ENCODE measurements at regions not wholly inside any gene's neighbourhood (a gene's known extent, or its start where the extent isn't known, plus 50 kb on each side); places are given as distances from the start of the nearest gene placed in this dataset.
"Not testable (repeated sequence)": the region's sequence is repeated elsewhere in the genome, so short reads cannot be mapped to it uniquely, and the experiment has no call there.

DNA sequence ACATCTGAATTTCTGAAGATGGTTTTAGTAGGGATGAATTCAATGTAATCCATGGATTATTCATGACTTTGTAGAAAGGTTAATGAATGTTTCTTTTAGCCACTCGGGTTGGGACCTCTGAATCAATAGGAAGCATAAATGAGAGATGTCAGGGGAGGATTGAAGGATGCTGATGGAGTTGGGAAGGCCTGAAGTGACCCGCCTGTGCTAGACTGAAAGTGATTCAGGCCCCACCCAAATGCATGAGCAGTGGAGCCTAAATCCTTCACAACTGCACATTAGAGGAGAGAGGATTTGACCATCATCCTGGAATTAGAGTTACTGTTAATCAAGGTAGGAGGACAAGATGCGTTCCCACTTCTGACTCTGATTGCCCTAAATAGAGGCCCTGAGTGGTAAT lies 162.2 kb upstream of the PTPN20 start:
- DNase-seq (ENCODE audit: low read depth): not testable (repeated sequence)

DNA sequence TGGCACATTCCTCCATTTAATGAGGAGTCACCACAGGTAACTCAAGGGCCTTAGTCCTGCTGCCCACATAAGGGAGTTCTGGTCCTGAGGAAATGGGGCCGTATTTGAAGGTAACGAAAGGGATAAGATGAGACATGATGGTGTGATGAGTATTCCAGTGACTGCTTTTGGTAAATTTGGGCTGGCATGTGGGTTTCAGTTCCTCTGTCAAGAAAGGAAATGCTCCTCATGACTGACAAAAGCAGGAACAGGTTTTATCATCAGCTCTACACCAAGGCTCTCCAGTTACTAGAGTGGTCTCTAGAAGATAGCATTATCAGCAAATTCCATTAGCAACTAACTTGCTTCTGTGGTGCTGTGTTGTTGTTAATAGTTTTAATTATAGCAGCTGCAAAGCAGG lies 161.8 kb upstream of the PTPN20 start:
- DNase-seq (ENCODE audit: low read depth): not testable (repeated sequence)

DNA sequence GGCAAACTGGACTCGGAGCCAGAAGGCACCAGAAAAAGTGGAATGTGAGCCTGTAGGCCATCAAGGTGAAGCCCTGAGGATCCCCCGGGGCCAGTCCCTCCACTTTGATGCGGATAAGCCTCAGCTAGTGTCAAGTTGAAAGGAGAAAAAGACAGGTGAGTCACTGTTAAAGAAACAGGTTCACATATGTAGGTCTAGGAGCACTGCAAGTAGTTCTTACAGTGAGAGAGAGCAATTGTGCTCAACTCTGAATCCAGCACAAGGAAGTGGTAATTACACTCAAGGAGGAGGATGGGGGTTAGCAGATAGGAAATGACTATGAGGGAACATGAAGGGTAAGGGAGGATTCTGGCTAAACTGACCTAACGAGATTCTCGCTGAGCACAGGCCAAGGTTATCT lies 157.5 kb upstream of the PTPN20 start:
- DNase-seq (ENCODE audit: low read depth): not testable (repeated sequence)

DNA sequence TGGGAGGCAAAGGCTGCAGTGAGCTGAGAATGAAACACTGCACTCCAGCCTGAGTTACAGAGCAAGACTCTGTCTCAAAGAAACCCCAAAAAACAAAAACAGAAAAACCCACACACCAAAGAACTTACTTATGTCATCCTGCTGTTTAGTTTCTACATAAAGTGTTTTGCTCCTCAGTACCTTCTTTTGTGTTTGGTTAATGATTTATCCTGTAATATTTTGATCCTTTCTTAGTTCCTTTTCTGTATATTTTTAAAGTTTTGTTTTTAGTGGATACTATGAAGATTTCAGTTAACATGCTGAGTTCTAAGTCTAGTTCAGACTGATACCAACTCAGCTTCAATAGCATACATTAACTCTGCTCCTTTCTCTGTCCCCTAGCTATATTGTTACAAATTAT lies 149.8 kb upstream of the PTPN20 start:
- DNase-seq (ENCODE audit: low read depth): not testable (repeated sequence)

DNA sequence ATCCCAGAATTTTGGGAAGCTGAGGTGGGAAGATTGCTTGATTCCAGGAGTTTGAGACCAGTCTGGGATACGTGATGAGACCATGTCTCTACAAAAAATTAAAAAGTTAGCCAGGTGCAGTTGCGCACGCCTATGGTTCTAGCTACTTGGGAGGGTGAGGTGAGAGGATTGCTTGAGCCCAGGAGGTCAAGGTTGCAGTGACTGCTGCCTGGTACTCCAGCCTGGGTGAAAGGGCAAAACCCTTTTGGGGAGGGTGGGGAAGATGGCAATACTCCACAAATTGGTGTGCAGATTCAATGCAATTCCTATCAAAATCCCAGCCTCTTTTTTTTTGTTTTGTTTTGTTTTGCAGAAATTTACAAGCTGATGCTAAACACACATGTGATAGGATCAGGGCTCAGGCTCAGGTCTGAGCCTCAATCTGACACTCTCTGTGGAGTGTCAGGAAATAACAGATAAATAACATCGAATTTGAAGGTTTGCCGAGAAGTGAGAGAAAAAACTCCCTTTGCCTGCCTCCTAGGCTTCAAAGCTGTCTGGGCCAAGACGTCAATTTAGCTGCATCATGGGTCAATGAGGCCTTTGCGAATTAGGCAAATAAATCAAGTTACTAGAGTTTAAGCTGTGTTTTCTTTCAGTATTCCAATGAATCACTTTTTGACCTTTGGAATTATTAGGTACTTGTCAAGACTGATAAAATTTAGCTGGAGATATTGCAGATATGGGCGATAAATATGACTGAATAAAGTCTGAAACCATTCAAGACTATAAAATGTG lies 142.5 kb upstream of the PTPN20 start:
- not testable (repeated sequence) for DNase-seq (ENCODE audit: low read depth)

DNA sequence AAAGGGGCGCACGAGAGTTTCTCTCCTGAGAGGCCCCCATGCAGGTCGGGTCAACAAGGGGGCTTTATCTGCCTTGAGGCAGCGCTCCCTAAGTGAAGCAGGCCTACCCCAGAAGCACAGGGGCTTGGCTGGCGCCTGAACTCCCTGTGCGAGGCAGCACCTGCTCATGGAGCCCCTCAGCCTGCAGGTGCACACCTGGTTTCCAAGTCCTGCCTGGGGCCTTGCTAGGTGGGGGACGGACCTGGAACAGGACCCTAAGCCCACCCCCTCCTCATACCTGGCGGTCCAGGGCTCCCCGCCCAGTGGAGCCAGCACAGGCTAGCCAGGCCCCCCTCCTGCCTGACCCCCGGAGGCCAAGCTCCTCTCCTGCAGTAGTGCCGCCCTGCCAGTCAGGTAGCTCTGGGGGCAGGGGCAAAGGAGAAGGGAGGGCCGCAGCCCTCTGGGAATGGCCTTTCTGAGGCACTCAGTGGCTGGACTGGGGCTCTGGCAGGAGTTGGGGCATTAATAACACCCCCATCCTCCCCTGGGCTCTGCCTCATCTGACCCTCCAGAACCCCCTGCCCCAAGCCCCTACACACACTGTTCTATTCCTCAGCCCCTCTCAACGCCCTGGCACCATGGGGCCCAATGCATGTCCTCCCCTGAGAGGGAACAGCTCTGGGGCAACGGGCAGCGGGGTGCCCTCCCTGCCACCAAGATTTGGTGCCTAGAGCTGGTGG lies 137.9 kb upstream of the PTPN20 start:
- not testable (repeated sequence) for DNase-seq (ENCODE audit: low read depth)

DNA sequence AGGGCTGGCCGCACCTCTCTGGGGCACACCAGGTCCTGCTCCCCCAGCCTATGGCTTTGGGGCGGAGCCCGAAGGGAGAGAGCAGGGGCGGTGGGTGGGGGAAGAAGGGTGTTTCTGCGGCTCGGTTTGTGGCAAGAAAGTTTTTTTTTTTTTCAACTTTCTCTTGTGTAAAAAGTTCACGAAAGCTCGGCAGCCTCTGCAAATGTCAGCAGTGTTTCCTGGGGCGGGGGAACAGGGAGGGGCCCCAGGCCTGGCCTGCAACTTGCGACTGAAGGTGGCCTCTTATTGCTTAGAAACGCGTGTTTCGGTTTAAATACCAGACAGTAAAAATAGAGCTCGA lies 137.4 kb upstream of the PTPN20 start:
- DNase-seq (ENCODE audit: low read depth): not testable (repeated sequence)

DNA sequence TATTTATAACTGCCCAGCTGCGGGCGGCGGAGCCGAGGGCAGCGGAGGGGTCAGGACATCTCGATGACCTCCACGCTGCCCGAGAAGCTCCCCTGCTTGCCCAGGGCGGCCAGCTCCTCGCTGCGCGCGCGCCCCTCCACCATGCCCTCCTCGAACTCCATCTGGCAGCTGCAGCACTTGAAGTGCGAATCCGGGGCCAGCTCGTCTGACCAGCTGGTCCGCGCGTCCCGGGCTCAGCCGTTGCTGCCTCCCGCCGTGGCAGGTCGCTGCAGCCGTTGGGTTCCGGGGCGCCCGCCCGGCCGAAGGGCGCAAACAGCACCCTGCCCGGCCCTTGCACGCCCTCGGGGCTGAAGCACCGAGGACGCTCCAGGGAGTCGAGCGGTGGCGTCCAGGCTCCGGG lies 136.9 kb upstream of the PTPN20 start:
- DNase-seq (ENCODE audit: low read depth): not testable (repeated sequence)

DNA sequence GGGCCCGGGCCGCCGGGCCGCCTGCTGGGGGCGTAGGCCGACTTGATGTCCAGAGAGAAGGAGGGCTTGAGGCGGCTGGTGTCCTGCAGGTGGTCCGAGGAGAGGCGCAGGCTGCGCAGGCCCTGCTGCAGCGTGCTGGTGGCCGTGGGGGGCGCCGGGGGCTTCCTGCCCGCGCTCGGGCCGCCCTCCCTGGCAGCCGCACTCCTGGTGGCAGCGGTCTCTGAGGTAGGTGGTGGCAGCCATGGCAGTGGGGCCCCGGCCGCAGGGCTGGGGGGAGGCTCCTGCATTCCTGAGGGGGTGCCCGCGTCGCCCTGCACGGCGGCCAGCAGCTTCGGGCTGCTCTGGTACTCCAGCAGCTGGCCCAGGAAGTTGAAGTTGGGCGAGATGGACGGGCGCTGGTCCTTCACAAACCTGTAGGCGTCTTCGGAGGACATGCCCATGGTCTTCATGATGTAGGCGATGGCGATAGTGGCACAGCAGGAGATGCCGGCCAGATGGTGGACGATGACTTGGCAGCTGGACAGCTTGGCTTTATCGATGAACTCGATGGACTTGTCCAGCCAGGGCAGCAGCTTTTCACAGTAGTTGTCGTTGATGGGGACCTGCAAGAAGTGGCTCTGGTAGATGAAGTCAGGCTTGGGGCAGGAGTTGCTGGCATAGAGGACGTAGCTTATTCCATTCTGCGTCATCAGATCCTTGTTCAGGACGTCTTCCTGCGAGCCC lies 136.1 kb upstream of the PTPN20 start:
- not testable (repeated sequence) for DNase-seq (ENCODE audit: low read depth)

DNA sequence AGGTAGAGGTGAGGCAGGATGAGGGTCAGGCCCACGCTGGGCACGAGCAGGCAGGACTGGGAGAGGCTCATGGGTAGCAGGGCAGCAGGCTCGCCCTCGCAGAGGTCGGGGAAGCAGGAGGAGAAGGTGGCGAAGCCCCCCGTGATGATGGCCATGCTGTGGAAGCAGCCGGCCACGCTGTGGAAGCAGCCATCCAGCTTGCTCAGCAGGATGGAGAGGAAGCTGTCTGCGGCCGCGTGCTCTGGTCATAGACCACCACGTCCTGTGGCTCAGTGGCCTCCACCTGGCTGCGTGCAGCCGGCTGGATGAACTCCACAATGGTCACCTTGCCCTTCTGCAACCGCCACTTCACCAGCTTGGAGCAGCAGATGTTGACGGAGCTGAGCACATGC lies 135.6 kb upstream of the PTPN20 start:
- DNase-seq (ENCODE audit: low read depth): not testable (repeated sequence)

DNA sequence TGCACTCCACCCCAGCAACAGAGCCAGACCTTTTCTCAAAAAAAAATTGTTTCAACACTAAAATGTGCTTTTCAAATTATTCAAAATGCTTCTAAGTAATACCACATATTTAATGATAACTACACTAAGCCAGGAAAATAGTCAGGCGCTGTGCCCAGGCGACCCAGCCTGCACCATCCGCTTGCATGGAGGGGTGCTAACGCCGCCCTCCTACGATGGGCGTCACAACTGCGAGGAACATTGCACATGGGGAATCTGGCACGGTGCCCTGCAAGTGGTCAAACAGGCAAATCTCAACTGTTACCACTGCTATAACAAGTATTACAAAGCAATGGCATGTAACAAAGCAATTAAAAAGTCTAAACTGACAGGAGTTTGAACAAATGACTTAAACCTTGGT lies 131.7 kb upstream of the PTPN20 start:
- DNase-seq (ENCODE audit: low read depth): not testable (repeated sequence)

DNA sequence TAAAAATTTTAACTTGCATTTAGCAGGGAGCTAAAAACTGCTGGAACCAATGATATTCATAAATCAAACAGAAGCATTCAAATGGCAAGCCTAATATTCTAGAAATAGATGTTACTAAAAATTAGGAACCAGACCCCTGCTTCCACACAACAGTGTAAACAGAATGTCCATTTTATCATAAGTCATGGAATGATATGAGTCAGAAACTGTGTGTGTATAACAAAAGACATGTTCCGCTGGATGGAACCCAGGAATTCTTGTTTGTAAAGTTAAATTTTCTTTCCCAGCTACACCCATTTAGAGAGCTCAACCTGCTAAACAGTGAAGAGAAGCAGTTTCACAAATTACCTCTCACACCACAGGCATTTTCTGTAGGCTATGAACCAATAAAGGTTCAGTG lies 131.1 kb upstream of the PTPN20 start:
- DNase-seq (ENCODE audit: low read depth): not testable (repeated sequence)

DNA sequence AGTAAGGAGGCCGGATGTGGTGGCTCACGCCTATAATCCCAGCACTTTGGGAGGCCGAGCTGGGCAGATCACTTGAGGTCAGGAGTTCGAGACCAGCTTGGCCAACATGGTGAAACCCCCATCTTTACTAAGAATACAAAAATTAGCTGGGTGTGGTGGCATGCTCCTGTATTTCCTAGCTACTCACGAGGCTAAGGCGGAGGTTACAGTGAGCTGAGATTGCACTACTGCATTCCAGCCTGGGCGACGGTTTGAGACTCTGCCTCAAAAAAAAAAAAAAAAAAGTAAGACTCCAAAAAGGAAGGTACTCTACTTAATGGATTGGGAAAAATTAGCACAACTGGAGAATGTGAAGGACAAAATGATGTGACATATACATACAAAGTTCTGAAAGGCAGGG lies 130.2 kb upstream of the PTPN20 start:
- not testable (repeated sequence) for DNase-seq (ENCODE audit: low read depth)

DNA sequence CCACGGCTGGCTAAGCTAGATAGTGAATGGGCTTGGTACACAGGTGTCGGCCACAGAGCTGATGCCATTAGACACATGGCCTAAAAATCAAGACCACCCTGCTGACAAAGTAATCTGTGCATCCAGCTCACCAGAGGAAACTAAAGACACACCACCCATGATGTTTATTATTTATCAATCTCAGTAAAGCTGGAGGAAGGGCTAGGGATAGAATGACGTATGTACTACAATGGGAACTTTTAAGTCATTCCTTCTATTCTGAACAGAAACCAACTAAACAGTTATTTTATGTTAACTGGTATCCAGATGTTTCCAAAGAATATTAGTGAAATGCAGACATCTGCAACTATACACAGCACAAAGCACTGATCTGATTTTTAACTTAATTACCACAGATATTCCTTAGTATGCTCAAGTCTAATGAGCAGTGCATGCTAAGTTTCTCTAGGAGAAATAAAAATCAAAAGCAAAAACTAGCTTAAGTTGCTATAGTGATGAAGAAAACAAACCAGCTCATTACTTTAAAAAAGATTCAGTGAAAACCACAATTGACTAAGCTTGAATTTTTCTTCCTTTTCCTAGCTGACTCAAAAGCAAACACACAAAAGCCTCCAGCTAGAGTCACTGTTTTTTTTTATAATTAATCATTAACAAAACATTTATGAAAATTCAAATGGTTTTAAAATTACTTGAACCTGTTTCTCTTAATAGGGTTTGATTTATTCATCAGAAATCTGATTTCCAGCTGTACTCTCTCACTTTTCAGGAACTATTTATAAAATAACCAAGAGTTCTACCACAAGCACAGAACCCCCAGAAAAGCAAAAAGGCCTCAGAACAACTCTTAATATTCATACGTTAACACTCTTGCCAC lies 129.0 kb upstream of the PTPN20 start:
- not testable (repeated sequence) for DNase-seq (ENCODE audit: low read depth)

DNA sequence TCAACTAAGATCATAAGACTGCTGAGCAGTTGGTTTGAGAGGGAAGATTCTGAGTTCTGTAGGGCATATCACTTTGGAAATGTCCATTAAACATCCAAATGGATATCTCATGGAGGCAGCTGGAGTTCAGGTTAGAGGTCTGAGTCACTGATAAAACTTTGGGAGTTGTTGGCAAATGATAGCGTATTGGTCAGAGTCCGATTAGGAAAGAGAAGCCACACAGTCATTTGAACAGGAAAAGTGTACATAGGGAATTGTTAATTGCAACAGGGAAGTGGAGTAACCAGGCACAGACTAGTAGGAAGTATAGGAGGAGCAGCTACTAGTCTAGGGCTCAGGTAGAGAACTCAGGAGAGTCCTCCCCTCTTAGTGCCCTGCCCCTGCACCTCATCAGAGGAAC lies 126.6 kb upstream of the PTPN20 start:
- not testable (repeated sequence) for DNase-seq (ENCODE audit: low read depth)

DNA sequence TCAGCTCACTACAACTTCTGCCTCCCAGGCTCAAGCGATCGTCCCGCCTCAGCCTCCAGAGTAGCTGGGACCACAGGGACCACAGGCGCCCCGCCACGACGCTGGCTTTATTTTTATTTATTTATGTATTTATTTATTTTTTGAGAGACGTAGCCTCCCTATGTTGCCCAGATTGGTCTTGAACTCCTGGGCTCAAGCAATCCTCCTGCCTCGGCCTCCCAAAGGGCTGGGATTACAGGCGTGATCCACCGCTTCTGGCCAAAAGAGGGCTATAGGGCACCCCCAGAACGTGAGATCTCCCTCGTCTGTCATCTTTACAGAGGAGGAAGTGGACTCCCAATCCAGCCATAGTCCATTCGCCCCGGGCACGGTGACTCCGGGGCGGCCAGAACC lies 125.1 kb upstream of the PTPN20 start:
- not testable (repeated sequence) for DNase-seq (ENCODE audit: low read depth)

DNA sequence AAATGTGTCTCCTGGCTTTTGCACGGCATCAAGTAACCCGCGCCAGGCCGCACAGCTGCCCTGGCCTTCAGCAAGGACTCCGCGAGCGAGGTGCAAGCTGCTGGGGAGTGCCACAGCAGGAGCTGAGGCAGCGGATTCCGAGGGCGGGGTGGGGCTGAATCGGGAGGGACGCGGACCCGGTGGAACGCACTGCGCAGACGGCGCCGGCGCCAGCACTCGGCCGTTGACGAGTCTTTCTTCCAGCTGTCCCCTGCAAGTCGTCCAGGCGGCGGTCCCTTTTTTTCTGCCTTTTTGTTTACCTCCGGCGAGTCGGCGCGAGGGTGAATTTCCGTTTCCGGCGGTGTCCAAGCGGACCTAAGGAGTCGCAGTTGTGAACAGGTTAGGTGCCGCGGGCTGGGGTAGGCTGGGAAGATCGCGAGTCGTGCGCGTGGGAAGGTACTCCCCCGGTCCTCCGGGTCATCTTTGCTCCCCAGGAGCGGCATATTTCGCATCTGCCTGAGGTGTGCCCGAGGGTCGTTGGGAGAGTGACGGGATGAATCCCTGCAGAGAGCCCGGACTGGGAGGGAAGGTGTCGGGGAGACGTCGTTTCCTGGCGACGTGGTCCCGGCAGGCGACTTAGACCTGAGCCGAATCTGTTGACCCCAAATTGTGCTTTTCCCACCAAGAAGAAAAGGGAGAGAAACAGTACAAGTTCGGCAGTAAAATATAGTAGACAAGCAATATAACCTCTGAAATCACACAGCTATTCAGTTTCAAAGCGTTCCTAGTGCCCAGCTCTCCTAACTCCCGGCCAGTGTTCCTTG lies 124.5 kb upstream of the PTPN20 start:
- DNase-seq (ENCODE audit: low read depth): peak; percentile 18

DNA sequence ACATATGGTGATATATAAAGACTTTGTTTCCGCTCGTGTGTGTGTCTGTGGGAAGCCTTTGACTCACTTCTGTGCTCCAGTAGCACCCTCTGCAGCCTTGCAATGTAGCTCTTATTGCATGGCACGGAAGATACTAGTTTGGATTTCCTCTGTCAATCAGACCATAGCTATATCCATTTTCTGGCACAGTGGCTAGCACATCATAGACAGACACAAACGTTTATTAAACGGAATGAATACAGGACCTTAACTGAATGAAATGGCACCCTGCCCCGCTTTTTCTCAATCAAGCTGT lies 124.0 kb upstream of the PTPN20 start:
- no peak for DNase-seq (ENCODE audit: low read depth)

DNA sequence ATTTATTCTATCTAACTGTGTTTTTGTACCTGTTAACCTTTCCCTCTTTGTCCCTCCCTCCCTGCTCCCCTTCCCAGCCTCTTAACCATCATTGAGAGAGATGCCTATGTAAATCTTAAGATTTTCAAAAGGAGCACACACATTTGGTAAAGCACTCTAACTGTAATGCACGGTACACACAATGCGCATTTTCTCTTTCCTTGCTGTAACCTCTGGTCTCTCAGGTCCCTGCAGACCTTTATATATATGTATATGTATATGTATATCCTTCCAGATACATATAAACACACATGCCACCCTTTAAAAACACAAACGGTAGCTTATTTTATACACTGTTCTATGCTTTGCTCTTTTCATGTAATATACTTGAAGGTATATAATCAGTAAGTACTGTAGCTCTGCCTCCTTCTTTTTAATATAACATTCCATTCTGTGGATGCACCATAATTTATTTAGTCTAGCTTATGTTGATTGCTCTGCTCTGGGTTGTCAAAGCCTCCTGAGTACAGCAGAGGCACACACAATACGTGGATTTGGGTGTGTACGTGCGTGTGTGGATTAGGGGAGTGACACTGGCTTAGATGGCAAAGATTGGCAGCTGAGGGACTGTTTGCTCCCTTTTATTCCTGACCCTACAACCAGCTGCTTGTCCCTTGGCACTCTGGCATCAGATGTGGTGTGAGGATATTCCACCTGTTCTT lies 118.4 kb upstream of the PTPN20 start:
- not testable (repeated sequence) for DNase-seq (ENCODE audit: low read depth)

DNA sequence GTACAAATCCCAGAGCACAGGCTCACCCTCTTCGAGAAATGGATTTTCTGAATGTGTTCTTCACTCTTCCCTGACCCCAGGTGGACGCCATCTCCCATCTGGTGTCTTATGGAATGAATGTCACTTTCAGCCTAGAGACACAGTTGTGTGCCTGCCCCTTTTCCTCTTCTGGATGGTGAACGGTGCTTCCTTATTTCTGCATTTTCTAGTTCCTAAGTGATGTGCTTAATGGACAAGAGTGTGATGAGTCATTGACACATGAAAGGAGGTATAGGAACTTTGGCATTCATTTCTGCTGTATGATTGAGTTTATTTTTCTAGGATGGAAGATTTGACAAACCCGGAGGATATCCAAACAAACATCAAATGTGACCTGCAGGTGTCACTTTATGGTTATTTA lies 114.9 kb upstream of the PTPN20 start:
- not testable (repeated sequence) for DNase-seq (ENCODE audit: low read depth)

DNA sequence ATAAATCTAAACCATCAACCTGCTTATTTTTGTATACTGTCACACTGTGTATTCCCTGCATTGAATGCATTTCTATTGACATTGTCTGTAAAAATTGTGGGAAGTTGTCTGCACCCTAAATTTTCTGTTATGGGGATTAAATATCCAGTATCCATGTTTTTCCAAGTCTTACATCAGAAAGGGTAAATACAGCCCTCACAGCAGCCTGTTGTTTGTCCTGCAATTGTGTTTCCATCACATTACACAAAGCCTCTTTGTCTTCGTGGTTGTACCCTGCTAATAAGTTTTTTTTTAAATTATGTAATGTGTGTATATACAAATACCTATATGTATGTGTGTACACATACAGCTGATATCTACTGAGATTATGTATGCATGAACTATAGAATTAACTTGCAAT lies 109.2 kb upstream of the PTPN20 start:
- DNase-seq (ENCODE audit: low read depth): not testable (repeated sequence)

All from stimulated activated CD8-positive, alpha-beta memory T cell treated with anti-CD3 and anti-CD28 coated beads, Interleukin-12 subunit alpha, Interleukin-12 subunit beta, amount 100 ng/mL, for 1 hour (primary cell).